Coronary artery (tissue), 2 donors: ENCODE measurements at regions not wholly inside any gene's neighbourhood (a gene's known extent, or its start where the extent isn't known, plus 50 kb on each side); places are given as distances from the start of the nearest gene placed in this dataset.

ENCODE experiments used
- DNase-seq: peaks from one replicate; pipeline ENCODE4 v3.0.0-alpha.2; 2017; ENCODE audit warnings: low spot score
- H3K27ac ChIP-seq, 2 donors: fragments of 200-600 bp; sonication (generic); one replicate each; pipeline ENCODE4 v1.5.1; 2016 to 2019
- H3K4me3 ChIP-seq: fragments of 200-600 bp; sonication (generic); 2 replicates; pipeline ENCODE4 v1.5.1; 2016; ENCODE audit warnings: mild to moderate bottlenecking, moderate library complexity
- CTCF ChIP-seq: fragments of 200-600 bp; sonication (generic); IDR thresholded peaks from one replicate; pipeline ENCODE4 v1.5.1; 2019; ENCODE audit warnings: antibody characterized with exemption

- DNase-seq, result no peak
- TF ChIP-seq CTCF, result no peak
- no peak overlapping the region for H3K4me3 ChIP-seq
Measured at GRCh38 chr7:97373736-97374135, 256.2 kb downstream of the SDHAF3 start.

DNA sequence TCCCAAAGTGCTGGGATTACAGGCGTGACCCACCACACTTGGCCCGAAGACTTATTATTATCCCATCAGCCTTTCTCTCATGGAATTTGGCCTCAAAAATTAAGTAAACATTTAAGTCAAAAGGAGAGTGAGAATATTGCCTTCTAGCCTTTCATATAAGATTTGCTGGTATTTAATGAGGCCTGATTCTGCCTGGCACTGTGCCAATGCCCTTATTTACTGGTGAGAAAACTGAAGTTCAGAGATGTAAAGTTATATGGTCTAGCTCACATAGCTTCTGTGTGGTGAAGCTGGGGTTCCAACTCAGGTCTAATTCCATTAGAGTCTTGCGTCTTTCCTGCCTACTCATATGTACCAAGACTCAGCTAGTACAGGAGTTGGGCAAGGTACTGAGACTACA, 260.2 kb downstream of the SDHAF3 start:
- Histone ChIP-seq H3K4me3 (no peak overlapping the region), H3K27ac (no peak overlapping the region)
- TF ChIP-seq CTCF, result no peak
- no peak for DNase-seq

More at GRCh38 chr7:97373736-97374135, 256.2 kb downstream of the SDHAF3 start:
- no peak overlapping the region for H3K27ac ChIP-seq

GRCh38 chr7:97381815-97382554, 264.5 kb downstream of the SDHAF3 start:
- DNase-seq, result no peak
- no peak overlapping the region for H3K4me3 ChIP-seq
- TF ChIP-seq CTCF, result no peak
- H3K27ac ChIP-seq, result no peak overlapping the region

GRCh38 chr7:97390052-97390451, 272.6 kb downstream of the SDHAF3 start:
- Histone ChIP-seq H3K4me3 (no peak overlapping the region), H3K27ac (no peak overlapping the region)
- TF ChIP-seq CTCF, result no peak
- no peak for DNase-seq

DNA sequence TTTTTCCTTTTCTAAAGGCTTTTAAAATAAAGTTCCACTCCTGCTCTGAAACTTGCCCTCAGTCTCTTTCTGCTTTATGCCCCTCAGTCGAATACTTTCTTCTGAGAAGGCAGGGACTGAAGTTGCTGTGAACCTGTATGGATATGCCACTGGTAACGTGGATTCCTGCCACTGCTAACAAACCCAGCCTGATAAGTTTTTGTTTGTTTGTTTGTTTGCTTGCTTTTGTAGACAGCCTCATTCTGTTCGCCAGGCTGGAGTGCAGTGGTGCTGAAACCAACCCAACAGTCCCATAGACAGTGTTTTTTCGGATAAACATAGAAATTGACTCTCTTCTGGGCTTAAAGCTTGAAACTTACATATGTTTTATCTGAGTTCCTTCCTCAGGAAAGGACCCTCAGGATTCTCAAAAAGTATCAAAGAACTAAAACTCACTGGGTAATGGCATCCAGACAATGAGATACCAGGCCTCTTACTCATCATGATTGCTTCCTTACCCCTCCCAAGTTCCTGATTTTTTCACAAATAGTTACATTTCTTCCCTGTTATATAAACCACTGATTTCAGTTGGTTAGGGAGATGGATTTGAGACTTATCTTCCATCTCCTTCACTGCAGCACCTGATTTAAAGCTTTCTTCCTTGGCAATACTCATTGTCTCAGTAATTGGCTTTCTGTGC, 273.6 kb downstream of the SDHAF3 start:
- Histone ChIP-seq H3K27ac (no peak overlapping the region), H3K4me3 (no peak overlapping the region)
- no peak for DNase-seq
- no peak for TF ChIP-seq CTCF

- Histone ChIP-seq H3K4me3 (no peak overlapping the region), H3K27ac (no peak overlapping the region)
- DNase-seq, result no peak
- TF ChIP-seq CTCF, result no peak
Measured at GRCh38 chr7:97401398-97401797, 283.9 kb downstream of the SDHAF3 start.

- H3K27ac ChIP-seq, result no peak overlapping the region
- no peak for DNase-seq
- no peak for TF ChIP-seq CTCF
- no peak overlapping the region for H3K4me3 ChIP-seq
Measured at GRCh38 chr7:97405835-97406234, 288.3 kb downstream of the SDHAF3 start.
